HL-60 (cell line): ENCODE measurements at regions not wholly inside any gene's neighbourhood (a gene's known extent, or its start where the extent isn't known, plus 50 kb on each side); places are given as distances from the start of the nearest gene placed in this dataset.

Source experiments
- GABPA ChIP-seq: IDR thresholded peaks from 2 replicates; pipeline ENCODE4 v1.6.1; 2012; ENCODE audit warnings: low read depth
- POLR2AphosphoS5 ChIP-seq: IDR thresholded peaks from 2 replicates; pipeline ENCODE4 v1.6.1; 2012; ENCODE audit warnings: low read depth
- SPI1 ChIP-seq: IDR thresholded peaks from 2 replicates; pipeline ENCODE4 v1.6.1; 2012; ENCODE audit warnings: low read depth, mild to moderate bottlenecking, borderline replicate concordance
- TF ChIP-seq, protein P1 (sequence below): IDR thresholded peaks from one replicate; pipeline ENCODE4 v1.5.1; 2011; ENCODE audit warnings: low read length, control low read depth, inconsistent platforms; ENCODE audit not compliant: insufficient read depth
- TF ChIP-seq, protein P2 (sequence below): IDR thresholded peaks from 2 replicates; pipeline ENCODE4 v1.6.1; 2012; ENCODE audit warnings: low read depth; ENCODE audit not compliant: insufficient replicate concordance

DNA sequence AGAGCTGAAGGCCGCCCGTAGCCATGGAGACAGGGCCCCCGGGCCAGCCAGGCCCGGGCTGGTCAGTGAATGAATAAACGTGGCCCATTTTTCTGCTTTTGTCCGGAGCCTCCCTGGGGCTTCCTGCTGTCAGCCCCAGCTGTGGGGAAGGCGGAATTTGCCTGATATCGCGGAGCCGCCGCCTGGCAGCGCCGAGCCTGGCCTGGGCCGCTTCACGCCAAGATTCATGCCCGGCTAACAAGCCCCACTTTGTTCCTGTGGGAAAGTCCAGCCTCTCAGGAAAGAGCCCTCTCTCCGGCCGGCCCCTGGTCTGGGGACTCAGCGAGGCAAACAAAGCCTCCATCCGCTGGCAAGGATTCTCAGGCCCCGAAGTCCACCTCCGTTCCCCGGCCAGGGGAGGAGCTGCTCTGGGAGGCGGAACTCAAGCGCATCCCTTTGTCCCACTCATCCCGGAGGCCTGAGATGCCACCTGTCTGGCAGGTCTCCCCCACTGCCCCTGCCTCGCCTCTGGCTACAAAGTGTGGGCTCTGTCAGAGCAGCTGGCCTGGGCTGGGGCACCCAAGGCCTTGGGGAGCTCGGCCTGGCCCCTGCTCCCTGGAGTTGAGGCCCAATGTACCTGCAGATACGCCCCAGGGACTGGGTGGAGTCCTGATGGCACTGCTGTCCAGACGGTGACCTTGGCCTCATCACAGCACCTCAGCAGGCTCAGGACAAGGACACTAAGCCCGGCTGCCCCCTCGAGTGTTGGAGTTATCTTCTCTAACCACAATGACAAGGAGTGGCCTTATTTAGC, 51.6 kb upstream of the SLC6A11 start:
- TF ChIP-seq POLR2AphosphoS5 (no peak), SPI1 (no peak), GABPA (no peak)
- TF ChIP-seq, protein P1, sequence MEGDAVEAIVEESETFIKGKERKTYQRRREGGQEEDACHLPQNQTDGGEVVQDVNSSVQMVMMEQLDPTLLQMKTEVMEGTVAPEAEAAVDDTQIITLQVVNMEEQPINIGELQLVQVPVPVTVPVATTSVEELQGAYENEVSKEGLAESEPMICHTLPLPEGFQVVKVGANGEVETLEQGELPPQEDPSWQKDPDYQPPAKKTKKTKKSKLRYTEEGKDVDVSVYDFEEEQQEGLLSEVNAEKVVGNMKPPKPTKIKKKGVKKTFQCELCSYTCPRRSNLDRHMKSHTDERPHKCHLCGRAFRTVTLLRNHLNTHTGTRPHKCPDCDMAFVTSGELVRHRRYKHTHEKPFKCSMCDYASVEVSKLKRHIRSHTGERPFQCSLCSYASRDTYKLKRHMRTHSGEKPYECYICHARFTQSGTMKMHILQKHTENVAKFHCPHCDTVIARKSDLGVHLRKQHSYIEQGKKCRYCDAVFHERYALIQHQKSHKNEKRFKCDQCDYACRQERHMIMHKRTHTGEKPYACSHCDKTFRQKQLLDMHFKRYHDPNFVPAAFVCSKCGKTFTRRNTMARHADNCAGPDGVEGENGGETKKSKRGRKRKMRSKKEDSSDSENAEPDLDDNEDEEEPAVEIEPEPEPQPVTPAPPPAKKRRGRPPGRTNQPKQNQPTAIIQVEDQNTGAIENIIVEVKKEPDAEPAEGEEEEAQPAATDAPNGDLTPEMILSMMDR: no peak
- TF ChIP-seq, protein P2, sequence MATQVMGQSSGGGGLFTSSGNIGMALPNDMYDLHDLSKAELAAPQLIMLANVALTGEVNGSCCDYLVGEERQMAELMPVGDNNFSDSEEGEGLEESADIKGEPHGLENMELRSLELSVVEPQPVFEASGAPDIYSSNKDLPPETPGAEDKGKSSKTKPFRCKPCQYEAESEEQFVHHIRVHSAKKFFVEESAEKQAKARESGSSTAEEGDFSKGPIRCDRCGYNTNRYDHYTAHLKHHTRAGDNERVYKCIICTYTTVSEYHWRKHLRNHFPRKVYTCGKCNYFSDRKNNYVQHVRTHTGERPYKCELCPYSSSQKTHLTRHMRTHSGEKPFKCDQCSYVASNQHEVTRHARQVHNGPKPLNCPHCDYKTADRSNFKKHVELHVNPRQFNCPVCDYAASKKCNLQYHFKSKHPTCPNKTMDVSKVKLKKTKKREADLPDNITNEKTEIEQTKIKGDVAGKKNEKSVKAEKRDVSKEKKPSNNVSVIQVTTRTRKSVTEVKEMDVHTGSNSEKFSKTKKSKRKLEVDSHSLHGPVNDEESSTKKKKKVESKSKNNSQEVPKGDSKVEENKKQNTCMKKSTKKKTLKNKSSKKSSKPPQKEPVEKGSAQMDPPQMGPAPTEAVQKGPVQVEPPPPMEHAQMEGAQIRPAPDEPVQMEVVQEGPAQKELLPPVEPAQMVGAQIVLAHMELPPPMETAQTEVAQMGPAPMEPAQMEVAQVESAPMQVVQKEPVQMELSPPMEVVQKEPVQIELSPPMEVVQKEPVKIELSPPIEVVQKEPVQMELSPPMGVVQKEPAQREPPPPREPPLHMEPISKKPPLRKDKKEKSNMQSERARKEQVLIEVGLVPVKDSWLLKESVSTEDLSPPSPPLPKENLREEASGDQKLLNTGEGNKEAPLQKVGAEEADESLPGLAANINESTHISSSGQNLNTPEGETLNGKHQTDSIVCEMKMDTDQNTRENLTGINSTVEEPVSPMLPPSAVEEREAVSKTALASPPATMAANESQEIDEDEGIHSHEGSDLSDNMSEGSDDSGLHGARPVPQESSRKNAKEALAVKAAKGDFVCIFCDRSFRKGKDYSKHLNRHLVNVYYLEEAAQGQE: no peak
